ENCODE measurements at regions not wholly inside any gene's neighbourhood (a gene's known extent, or its start where the extent isn't known, plus 50 kb on each side); places are given as distances from the start of the nearest gene placed in this dataset.

DNA sequence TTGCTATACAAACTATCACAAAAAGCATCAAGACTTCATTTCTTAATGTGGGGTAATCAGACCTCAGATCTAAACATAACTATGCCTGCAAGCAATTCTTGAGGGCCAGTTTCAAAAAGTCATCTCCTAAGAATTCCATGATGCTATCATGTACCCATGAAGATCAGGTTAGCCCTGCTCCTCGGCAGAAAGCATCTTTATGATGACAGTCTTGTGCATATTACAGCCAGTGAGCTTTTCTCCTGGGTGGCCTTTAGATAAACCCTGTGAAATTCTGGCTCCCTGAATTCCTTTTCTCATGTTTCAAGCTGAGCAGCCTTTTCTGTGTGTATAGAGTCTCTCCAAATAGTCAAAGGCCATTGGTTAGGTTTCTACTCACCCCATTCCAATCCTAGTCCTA, 201.9 kb upstream of the MCTP2 start:
- TF ChIP-seq POLR2A (IDR thresholded peaks at IDR 0.05; ENCODE audit: borderline replicate concordance, extremely low read depth, insufficient read depth, insufficient read length) (no peak), CTCF (IDR thresholded peaks at IDR 0.05 in 2 of 3, conservative IDR thresholded peaks at IDR 0.05 in 1 of 3; ENCODE audit: borderline replicate concordance in 1 of 3, insufficient read depth in 1 of 3, low read depth in 2 of 3, low read length in 2 of 3) (no peak), ZNF274 (IDR thresholded peaks at IDR 0.05; ENCODE audit: low read depth, low read length) (no peak), MAX (IDR thresholded peaks at IDR 0.05) (no peak), FOSL1 (IDR thresholded peaks at IDR 0.05; ENCODE audit: low read depth) (no peak), EZH2 (IDR thresholded peaks at IDR 0.05) (no peak), POLR2AphosphoS5 (IDR thresholded peaks at IDR 0.05; ENCODE audit: low read depth, low read length) (no peak), ATF3 (IDR thresholded peaks at IDR 0.05) (no peak), EZH2phosphoT487 (IDR thresholded peaks at IDR 0.05; ENCODE audit: borderline replicate concordance) (no peak), ZFX (IDR thresholded peaks at IDR 0.05) (no peak)
- TF ChIP-seq, protein P1, sequence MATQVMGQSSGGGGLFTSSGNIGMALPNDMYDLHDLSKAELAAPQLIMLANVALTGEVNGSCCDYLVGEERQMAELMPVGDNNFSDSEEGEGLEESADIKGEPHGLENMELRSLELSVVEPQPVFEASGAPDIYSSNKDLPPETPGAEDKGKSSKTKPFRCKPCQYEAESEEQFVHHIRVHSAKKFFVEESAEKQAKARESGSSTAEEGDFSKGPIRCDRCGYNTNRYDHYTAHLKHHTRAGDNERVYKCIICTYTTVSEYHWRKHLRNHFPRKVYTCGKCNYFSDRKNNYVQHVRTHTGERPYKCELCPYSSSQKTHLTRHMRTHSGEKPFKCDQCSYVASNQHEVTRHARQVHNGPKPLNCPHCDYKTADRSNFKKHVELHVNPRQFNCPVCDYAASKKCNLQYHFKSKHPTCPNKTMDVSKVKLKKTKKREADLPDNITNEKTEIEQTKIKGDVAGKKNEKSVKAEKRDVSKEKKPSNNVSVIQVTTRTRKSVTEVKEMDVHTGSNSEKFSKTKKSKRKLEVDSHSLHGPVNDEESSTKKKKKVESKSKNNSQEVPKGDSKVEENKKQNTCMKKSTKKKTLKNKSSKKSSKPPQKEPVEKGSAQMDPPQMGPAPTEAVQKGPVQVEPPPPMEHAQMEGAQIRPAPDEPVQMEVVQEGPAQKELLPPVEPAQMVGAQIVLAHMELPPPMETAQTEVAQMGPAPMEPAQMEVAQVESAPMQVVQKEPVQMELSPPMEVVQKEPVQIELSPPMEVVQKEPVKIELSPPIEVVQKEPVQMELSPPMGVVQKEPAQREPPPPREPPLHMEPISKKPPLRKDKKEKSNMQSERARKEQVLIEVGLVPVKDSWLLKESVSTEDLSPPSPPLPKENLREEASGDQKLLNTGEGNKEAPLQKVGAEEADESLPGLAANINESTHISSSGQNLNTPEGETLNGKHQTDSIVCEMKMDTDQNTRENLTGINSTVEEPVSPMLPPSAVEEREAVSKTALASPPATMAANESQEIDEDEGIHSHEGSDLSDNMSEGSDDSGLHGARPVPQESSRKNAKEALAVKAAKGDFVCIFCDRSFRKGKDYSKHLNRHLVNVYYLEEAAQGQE (IDR thresholded peaks at IDR 0.05; ENCODE audit: low read depth) = no peak
- TF ChIP-seq, protein P2, sequence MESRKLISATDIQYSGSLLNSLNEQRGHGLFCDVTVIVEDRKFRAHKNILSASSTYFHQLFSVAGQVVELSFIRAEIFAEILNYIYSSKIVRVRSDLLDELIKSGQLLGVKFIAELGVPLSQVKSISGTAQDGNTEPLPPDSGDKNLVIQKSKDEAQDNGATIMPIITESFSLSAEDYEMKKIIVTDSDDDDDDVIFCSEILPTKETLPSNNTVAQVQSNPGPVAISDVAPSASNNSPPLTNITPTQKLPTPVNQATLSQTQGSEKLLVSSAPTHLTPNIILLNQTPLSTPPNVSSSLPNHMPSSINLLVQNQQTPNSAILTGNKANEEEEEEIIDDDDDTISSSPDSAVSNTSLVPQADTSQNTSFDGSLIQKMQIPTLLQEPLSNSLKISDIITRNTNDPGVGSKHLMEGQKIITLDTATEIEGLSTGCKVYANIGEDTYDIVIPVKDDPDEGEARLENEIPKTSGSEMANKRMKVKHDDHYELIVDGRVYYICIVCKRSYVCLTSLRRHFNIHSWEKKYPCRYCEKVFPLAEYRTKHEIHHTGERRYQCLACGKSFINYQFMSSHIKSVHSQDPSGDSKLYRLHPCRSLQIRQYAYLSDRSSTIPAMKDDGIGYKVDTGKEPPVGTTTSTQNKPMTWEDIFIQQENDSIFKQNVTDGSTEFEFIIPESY (IDR thresholded peaks at IDR 0.05; ENCODE audit: extremely low read depth, insufficient replicate concordance, low read length) = no peak
